K562 (cell line): ENCODE measurements at regions not wholly inside any gene's neighbourhood (a gene's known extent, or its start where the extent isn't known, plus 50 kb on each side); places are given as distances from the start of the nearest gene placed in this dataset.

ENCODE experiments used
- ATF1 ChIP-seq, 2 experiments: fragments of 450-650 bp in 1 of 2; IDR thresholded peaks; 2 replicates each; pipeline ENCODE4 v1.6.1; 2016; ENCODE audit warnings: missing compliant biosample characterization in 1 of 2, missing genetic modification characterization in 1 of 2
- CHD1 ChIP-seq: fragments of 200-600 bp; sonication (generic); IDR thresholded peaks from one replicate; pipeline ENCODE4 v1.6.1; 2012; ENCODE audit warnings: mild to moderate bottlenecking, moderate library complexity, low read length, inconsistent platforms
- CTCF ChIP-seq, 3 experiments: IDR thresholded peaks in 2 of 3; conservative IDR thresholded peaks in 1 of 3; 2 replicates each; pipeline ENCODE4 v1.5.1; 2011 to 2012; ENCODE audit warnings: low read length in 3 of 3, mild to moderate bottlenecking in 3 of 3, control low read depth in 2 of 3, improper control_type of control experiment in 1 of 3, inconsistent platforms in 1 of 3, low read depth in 1 of 3, mixed read lengths in 1 of 3, moderate library complexity in 1 of 3; ENCODE audit not compliant: insufficient read depth in 2 of 3
- FOXM1 ChIP-seq, 2 experiments: fragments of 450-650 bp in 1 of 2; sonication (generic) in 1 of 2; formaldehyde crosslinking in 1 of 2; IDR thresholded peaks; 2 replicates each; pipeline versions ENCODE4 v1.6.1 to v1.9.0; 2017 to 2022; ENCODE audit warnings: low read depth in 2 of 2, mild to moderate bottlenecking in 2 of 2, missing genetic modification reagents in 1 of 2, moderate library complexity in 1 of 2
- HOMEZ ChIP-seq: fragments of 250-450 bp; sonication (Bioruptor Pico); IDR thresholded peaks from 2 replicates; pipeline ENCODE4 v1.4.0; 2020; ENCODE audit warnings: mild to moderate bottlenecking, moderate library complexity
- MBD1 ChIP-seq: fragments of 250-450 bp; sonication (Bioruptor Pico); IDR thresholded peaks from 2 replicates; pipeline ENCODE4 v1.8.0; 2022; ENCODE audit warnings: inconsistent platforms
- POLR2A ChIP-seq: fragments of 450-650 bp; conservative IDR thresholded peaks from 2 replicates; pipeline ENCODE4 v1.6.1; 2016
- RFX7 ChIP-seq: fragments of 250-450 bp; sonication (Bioruptor Pico); IDR thresholded peaks from 2 replicates; pipeline ENCODE4 v1.5.1; 2021; ENCODE audit warnings: mild to moderate bottlenecking
- SREBF1 ChIP-seq: fragments of 150-350 bp; IDR thresholded peaks from 2 replicates; pipeline ENCODE4 v1.6.1; 2014; ENCODE audit warnings: antibody characterized with exemption, low read depth, low read length, borderline replicate concordance
- TCF7L2 ChIP-seq: fragments of 150-350 bp; IDR thresholded peaks from 2 replicates; pipeline ENCODE4 v1.6.1; 2016; ENCODE audit warnings: low read depth, mild to moderate bottlenecking, low read length, moderate library complexity
- U2AF2 ChIP-seq: fragments of 200-400 bp; formaldehyde crosslinking; optimal IDR thresholded peaks from 2 replicates; pipeline ENCODE3; 2017; ENCODE audit warnings: low read depth, mild to moderate bottlenecking, low read length
- ZNF77 ChIP-seq: fragments of 250-450 bp; sonication (Bioruptor Pico); IDR thresholded peaks from 2 replicates; pipeline ENCODE4 v1.5.0; 2020
- ZZZ3 ChIP-seq: fragments of 450-650 bp; IDR thresholded peaks from 2 replicates; pipeline ENCODE4 v1.6.1; 2016; ENCODE audit warnings: antibody characterized with exemption, mild to moderate bottlenecking, moderate library complexity

DNA sequence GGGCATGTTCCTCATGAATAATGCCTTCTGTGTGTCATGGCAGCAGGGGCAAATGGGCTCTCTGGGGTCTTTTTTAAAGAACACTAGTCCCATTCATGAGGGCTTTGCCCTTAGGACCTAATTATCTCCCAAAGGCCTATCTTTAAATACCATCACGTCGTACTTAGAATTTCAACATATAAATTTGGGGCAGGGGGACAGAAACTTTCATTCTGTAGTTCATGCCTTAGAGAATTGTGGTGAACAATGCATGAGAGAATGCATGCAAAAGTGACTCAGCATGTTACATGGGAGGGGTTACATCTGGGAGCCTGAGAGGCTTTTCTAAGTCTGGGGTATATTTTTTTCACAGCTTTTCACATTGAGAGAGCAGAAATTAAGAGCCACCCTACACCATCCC lies 208.5 kb upstream of the ROPN1 start:
- TF ChIP-seq HOMEZ (CRISPR knock-in tag) (no peak), CTCF (IDR thresholded peaks at IDR 0.05 in 2 of 3, conservative IDR thresholded peaks at IDR 0.05 in 1 of 3; ENCODE audit: insufficient read depth in 2 of 3, low read depth in 1 of 3, low read length in 3 of 3) (no peak), ZZZ3 (no peak), SREBF1 (no peak), POLR2A (no peak), CHD1 (no peak), MBD1 (no peak), ATF1 (CRISPR knock-in tag; IDR thresholded peaks at IDR 0.05) (no peak), ATF1 (tag; IDR thresholded peaks at IDR 0.05) (no peak), RFX7 (CRISPR knock-in tag) (no peak), TCF7L2 (no peak), U2AF2 (no peak), FOXM1 (IDR thresholded peaks at IDR 0.05; ENCODE audit: low read depth) (no peak), FOXM1 (CRISPR knock-in tag; IDR thresholded peaks at IDR 0.05; ENCODE audit: low read depth) (no peak), ZNF77 (CRISPR knock-in tag) (no peak)
